CD4-positive, alpha-beta T cell (primary cell): ENCODE measurements at regions not wholly inside any gene's neighbourhood (a gene's known extent, or its start where the extent isn't known, plus 50 kb on each side); places are given as distances from the start of the nearest gene placed in this dataset.
"Not testable (repeated sequence)": the region's sequence is repeated elsewhere in the genome, so short reads cannot be mapped to it uniquely, and the experiment has no call there.

Experiments used
- ATAC-seq: fragments of 200-7000 bp; cut with Tn5 transposase; one replicate; pipeline ENCODE4 v1.10.0; 2022; ENCODE audit warnings: mild to moderate bottlenecking; ENCODE audit not compliant: poor library complexity
- CTCF ChIA-PET: fragments of 350-600 bp; sonication (Branson Sonifier 250); formaldehyde crosslinking; loops from one replicate; lab custom pipeline; 2021; ENCODE audit warnings: antibody characterized with exemption, inconsistent platforms; lab: Charles Lee
- POLR2A ChIA-PET: fragments of 350-600 bp; sonication (Branson Sonifier 250); formaldehyde crosslinking; loops from one replicate; lab custom pipeline; 2021; ENCODE audit warnings: antibody characterized with exemption, inconsistent platforms; lab: Charles Lee
- DNase-seq, 14 experiments: peaks; one replicate each; pipeline ENCODE4 v3.0.0-alpha.2; 2013 to 2020; ENCODE audit warnings: mixed read lengths in 2 of 14
- H3K27ac ChIP-seq, 2 donors: one replicate each; pipeline versions ENCODE4 v1.5.1 to v1.7.0; 2013; ENCODE audit warnings: low read length in 2 of 2, low read depth in 1 of 2, mild to moderate bottlenecking in 1 of 2
- H3K27me3 ChIP-seq, 2 experiments: 1 replicate in 1 of 2; 2 replicates in 1 of 2; pipeline versions ENCODE4 v1.6.1 to v1.7.0; 2013; ENCODE audit warnings: low read length in 2 of 2, control low read depth in 1 of 2, mild to moderate bottlenecking in 1 of 2, moderate library complexity in 1 of 2; ENCODE audit not compliant: insufficient read depth in 2 of 2, control insufficient read depth in 1 of 2
- H3K36me3 ChIP-seq: one replicate; pipeline ENCODE4 v1.6.1; 2013; ENCODE audit warnings: low read length, control low read depth; ENCODE audit not compliant: insufficient read depth
- H3K4me1 ChIP-seq: one replicate; pipeline ENCODE4 v1.6.1; 2013; ENCODE audit warnings: low read length, control low read depth; ENCODE audit not compliant: insufficient read depth
- H3K4me3 ChIP-seq: one replicate; pipeline ENCODE4 v1.5.1; 2013; ENCODE audit warnings: mild to moderate bottlenecking, low read length, moderate library complexity
- H3K9me3 ChIP-seq, 2 experiments: 1 replicate in 1 of 2; 2 replicates in 1 of 2; pipeline versions ENCODE4 v1.6.1 to v1.7.0; 2013; ENCODE audit warnings: low read length in 2 of 2, mild to moderate bottlenecking in 2 of 2, control low read depth in 1 of 2, moderate library complexity in 1 of 2; ENCODE audit not compliant: control insufficient read depth in 1 of 2, insufficient read depth in 1 of 2
- H3K27ac Mint-ChIP-seq: one replicate; pipeline ENCODE4 v1.8.0; 2020; ENCODE audit warnings: mixed read lengths
- H3K27me3 Mint-ChIP-seq: one replicate; pipeline ENCODE4 v1.8.0; 2021; ENCODE audit warnings: mixed read lengths
- H3K36me3 Mint-ChIP-seq: one replicate; pipeline ENCODE4 v1.8.0; 2021; ENCODE audit warnings: low read depth, mixed read lengths
- H3K4me1 Mint-ChIP-seq: one replicate; pipeline ENCODE4 v1.8.0; 2021; ENCODE audit warnings: low read depth, mixed read lengths
- H3K4me3 Mint-ChIP-seq: one replicate; pipeline ENCODE4 v1.8.0; 2020; ENCODE audit warnings: mild to moderate bottlenecking, mixed read lengths
- H3K9me3 Mint-ChIP-seq: one replicate; pipeline ENCODE4 v1.8.0; 2020; ENCODE audit warnings: mixed read lengths
- intact Hi-C, 2 experiments: fragments of 100-400 bp; cut with DNase I in 1 of 2; cut with micrococcal nuclease in 1 of 2; formaldehyde crosslinking; loops; one replicate each; pipeline versions ENCODE4 v1.15.1 to v1.9.0; 2023 to 2025; cut with DNase I, micrococcal nuclease
- TF ChIP-seq, protein P1 (sequence below): fragments of 200-600 bp; IDR thresholded peaks from one replicate; pipeline ENCODE4 v1.8.0; 2022; ENCODE audit warnings: antibody characterized with exemption, mild to moderate bottlenecking

DNA sequence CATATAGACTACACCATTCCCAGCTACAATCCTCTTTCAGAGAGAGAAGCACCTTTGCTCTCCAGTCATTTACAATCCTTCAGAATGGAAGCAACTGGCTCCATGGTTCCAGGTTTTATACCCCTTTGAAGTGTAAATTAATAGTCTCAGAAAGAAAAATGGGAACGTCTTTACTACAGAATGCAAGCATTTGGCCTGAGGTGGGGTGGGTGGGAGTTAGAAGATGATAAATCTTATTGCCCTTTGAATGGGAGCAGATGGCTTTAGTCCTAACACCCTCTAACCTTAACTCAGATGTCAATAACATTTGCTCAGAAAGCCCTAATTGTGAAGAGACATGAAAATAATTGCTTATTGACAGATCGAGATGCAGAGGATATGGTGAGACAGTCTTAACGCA lies 84.2 kb upstream of the KCNMA1 start:
- intact Hi-C loops: no loop called here
- H3K9me3 Mint-ChIP-seq: no peaks in the 10 kb centered on the region
- DNase-seq (no peak), ATAC-seq (no peak)
- no peak overlapping the region for H3K4me3 Mint-ChIP-seq
- Histone ChIP-seq H3K9me3 (peaks cover 0 to 4% of the 10 kb centered on the region in 2 experiments), H3K4me3 (no peak overlapping the region), H3K27me3 (no peaks in the 10 kb centered on the region), H3K27ac (no peak overlapping the region), H3K4me1 (no peaks in the 10 kb centered on the region), H3K36me3 (no peaks in the 10 kb centered on the region)
- ChIA-PET POLR2A (no interaction called here), CTCF (interaction anchor here (1.9 kb wide), 1 partner anchor 11 kb away, joined by 7 read pairs; no protein-coding TSS in a partner anchor)
- H3K27ac Mint-ChIP-seq: no peak overlapping the region
- H3K27me3 Mint-ChIP-seq: peaks cover 8% of the 10 kb centered on the region
- H3K36me3 Mint-ChIP-seq: no peaks in the 10 kb centered on the region
- TF ChIP-seq, protein P1, sequence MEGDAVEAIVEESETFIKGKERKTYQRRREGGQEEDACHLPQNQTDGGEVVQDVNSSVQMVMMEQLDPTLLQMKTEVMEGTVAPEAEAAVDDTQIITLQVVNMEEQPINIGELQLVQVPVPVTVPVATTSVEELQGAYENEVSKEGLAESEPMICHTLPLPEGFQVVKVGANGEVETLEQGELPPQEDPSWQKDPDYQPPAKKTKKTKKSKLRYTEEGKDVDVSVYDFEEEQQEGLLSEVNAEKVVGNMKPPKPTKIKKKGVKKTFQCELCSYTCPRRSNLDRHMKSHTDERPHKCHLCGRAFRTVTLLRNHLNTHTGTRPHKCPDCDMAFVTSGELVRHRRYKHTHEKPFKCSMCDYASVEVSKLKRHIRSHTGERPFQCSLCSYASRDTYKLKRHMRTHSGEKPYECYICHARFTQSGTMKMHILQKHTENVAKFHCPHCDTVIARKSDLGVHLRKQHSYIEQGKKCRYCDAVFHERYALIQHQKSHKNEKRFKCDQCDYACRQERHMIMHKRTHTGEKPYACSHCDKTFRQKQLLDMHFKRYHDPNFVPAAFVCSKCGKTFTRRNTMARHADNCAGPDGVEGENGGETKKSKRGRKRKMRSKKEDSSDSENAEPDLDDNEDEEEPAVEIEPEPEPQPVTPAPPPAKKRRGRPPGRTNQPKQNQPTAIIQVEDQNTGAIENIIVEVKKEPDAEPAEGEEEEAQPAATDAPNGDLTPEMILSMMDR: no peak
- no peaks in the 10 kb centered on the region for H3K4me1 Mint-ChIP-seq

DNA sequence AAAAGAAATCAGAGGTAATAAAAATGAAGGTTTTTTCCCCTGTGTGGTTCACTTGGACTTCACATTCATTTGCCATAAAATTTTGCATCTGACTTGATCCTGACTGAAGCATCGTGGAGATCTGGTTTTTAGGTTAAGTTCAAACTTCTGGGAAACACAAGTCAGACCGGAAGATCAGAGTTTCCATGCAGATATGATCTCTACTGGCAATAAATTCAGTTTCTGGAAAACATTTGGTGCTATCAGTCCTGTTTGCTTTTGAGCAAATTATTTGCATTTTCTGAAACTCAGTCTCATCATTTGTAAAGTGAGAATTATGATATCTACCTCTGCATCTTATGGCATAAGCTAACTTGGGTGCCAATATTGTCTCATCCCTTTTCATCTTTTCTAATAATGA lies 81.3 kb upstream of the KCNMA1 start:
- Mint-ChIP-seq H3K27me3 (peaks cover 8% of the 10 kb centered on the region), H3K9me3 (no peaks in the 10 kb centered on the region), H3K27ac (no peak overlapping the region), H3K4me1 (no peaks in the 10 kb centered on the region), H3K36me3 (no peaks in the 10 kb centered on the region), H3K4me3 (no peak overlapping the region)
- H3K36me3 ChIP-seq: no peaks in the 10 kb centered on the region
- no peaks in the 10 kb centered on the region for H3K9me3 ChIP-seq
- H3K27me3 ChIP-seq: no peaks in the 10 kb centered on the region
- CTCF ChIA-PET: interaction anchor here (1.3 to 1.8 kb wide), 2 partner anchors 80 to 118 kb away, joined by 3 to 17 read pairs; no protein-coding TSS in a partner anchor
- H3K27ac ChIP-seq: no peak overlapping the region
- H3K4me3 ChIP-seq: no peak overlapping the region
- ATAC-seq (no peak), DNase-seq (no peak)
- TF ChIP-seq, protein P1: no peak
- POLR2A ChIA-PET: no interaction called here
- intact Hi-C loops: loop anchor here (1.0 kb wide), 1 partner anchor 118 kb away; no protein-coding TSS in a partner anchor
- no peaks in the 10 kb centered on the region for H3K4me1 ChIP-seq

DNA sequence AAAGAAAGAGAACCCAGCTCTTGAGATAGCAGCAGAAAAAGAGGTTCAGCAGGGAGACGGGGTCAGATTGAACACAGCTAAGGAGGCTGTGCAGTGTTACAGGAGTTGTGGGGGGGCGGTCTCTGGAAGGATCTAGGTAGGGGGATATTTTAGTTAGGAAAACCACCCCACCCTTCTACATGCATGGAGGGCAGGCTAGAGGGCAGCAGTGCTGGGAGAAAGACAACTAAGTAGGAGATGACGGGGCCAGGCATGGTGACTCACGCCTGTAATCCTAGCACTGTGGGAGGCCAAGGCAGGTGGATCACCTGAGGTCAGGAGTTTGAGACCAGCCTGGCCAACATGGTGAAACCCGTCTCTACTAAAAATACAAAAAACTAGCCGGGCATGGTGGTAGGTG lies 80.7 kb upstream of the KCNMA1 start:
- H3K9me3 ChIP-seq, intact Hi-C loops, H3K4me1 Mint-ChIP-seq, POLR2A ChIA-PET, H3K27ac ChIP-seq, H3K9me3 Mint-ChIP-seq, H3K36me3 Mint-ChIP-seq, H3K36me3 ChIP-seq, H3K4me3 ChIP-seq, H3K4me1 ChIP-seq, H3K27me3 ChIP-seq, CTCF ChIA-PET, H3K4me3 Mint-ChIP-seq, DNase-seq, H3K27ac Mint-ChIP-seq, ATAC-seq: not testable (repeated sequence)
- H3K27me3 Mint-ChIP-seq: peaks cover 13% of the 10 kb centered on the region

DNA sequence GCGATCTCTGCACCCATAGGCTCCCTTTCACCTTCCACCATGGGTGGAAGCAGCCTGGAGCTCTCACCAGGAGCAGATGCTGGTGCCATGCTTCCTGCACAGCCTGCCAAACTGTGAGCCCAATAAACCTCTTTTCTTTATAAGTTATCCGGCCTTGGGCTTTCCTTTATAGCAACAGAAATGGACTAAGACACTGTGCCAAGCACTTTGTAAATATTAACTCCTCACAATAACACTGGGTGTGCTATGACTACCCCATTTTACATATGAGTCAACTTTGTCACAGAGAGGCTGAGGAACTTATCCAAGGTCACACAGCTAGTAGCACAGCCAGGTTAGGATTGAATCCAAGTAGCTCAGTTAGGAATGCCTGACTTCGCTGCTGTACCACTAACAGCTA lies 79.7 kb upstream of the KCNMA1 start:
- Histone ChIP-seq H3K9me3 (no peaks in the 10 kb centered on the region), H3K4me1 (no peaks in the 10 kb centered on the region), H3K27me3 (no peaks in the 10 kb centered on the region), H3K36me3 (no peaks in the 10 kb centered on the region), H3K27ac (no peak overlapping the region), H3K4me3 (no peak overlapping the region)
- intact Hi-C loops: no loop called here
- no peak for DNase-seq
- Mint-ChIP-seq H3K27ac (no peak overlapping the region), H3K36me3 (no peaks in the 10 kb centered on the region), H3K27me3 (peaks cover 13% of the 10 kb centered on the region), H3K9me3 (no peaks in the 10 kb centered on the region), H3K4me1 (no peaks in the 10 kb centered on the region), H3K4me3 (no peak overlapping the region)
- ChIA-PET POLR2A (no interaction called here), CTCF (no interaction called here)
- TF ChIP-seq, protein P1: no peak
- ATAC-seq: no peak
